ENCODE measurements at regions not wholly inside any gene's neighbourhood (a gene's known extent, or its start where the extent isn't known, plus 50 kb on each side); places are given as distances from the start of the nearest gene placed in this dataset.

GRCh38 chr6:170160628-170161611 lies 130.0 kb downstream of the DLL1 start:
- no peak for DNase-seq (ENCODE audit: low spot score)

- no peak for DNase-seq (ENCODE audit: low spot score)
Measured at GRCh38 chr6:170160031-170160627, 130.7 kb downstream of the DLL1 start.

DNA sequence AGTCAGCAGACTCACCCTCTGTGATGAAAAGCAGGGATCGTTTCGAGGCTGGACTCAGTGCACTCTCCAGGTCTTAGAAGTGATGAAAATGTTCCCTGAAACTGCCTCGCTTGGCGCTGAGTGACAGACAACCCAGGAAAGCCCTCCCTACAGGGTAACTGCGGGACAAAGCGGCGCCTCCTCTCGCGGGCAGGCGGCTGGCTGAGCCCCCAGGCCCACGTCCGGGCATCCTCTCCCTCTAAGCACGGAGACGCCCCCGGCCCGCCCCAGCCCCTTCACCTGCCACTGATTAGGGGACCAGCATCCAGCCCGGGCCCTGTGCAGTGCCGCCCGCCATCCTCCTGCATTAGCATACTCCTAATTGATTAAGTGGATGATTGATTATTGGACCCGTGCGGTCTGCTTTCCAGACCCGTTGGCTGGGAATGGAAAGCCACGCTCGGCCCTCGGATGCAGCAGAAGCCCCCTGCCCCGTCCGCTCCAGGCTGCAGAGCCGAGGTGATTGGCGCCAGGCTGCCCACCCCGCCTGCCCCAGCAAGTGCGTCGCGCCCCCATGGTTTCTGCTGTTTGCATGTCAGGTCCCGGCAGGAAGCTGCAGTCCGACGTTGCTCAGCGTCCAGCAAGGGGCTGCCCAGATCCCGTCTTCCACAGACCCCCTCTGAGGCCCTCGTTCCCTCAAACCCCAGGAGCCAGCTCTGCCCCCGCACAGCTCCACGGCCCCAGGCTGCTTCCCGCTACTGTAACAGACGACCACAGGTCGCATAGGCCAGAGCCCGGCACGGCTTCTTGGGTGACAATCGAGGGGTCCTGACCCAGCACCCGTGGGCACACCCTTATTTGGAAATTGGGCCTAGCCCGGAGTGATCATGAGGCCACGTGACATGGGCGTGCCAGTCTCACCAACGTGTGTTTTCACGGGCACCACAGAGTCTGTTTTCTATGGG lies 131.6 kb downstream of the DLL1 start:
- DNase-seq (ENCODE audit: low spot score), result no peak

DNA sequence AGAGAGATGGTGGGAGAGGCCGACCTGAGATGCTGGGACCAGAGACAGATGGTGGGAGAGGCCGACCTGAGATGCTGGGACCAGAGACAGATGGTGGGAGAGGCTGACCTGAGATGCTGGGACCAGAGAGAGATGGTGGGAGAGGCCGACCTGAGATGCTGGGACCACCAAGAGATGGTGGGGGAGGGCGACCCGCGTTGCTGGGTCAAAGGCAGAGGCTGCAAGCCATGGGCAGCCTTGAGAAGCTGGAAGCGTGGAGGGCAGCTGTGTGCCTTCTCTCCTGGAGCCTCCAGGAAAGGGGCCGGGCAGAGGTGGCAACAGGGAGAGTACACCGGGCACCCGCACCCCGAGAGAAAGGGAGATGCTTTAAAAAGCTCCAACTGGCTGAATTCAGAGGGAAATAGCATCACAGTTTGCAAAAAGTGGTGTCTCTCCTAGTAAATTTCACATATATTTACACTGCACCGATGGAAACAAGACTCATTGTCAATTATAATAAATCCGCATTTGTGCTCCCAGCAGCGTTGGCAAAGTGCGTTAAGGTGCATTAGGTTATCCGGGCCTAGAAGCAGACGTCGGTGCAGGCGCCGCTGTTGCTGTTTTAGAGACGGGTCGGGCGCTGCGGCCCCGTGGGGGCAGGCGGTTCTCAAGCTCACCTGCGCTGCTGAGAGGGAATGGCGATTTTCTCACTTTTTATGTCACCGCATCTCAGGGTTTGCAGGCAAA lies 132.4 kb downstream of the DLL1 start:
- DNase-seq (ENCODE audit: low spot score), result no peak

DNA sequence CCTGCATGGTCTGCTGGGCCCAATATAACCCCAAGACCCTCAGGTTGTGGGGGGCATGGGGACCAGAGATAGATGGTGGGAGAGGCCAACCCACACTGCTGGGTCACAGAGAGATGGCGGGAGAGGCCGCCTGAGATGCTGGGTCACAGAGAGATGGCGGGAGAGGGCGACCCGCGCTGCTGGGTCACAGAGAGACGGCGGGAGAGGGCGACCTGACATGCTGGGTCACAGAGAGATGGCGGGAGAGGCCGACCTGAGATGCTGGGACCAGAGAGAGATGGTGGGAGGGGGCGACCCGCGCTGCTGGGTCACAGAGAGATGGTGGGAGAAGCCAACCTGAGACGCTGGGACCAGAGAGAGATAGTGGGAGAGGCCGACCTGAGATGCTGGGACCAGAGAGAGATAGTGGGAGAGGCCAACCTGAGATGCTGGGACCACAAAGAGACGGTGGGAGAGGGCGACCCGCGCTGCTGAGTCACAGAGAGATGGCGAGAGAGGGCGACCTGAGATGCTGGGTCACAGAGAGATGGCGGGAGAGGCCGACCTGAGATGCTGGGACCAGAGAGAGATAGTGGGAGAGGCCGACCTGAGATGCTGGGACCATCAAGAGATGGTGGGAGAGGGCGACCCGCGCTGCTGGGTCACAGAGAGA lies 133.2 kb downstream of the DLL1 start:
- no peak for DNase-seq (ENCODE audit: low spot score)

- no peak for DNase-seq (ENCODE audit: low spot score)
Measured at GRCh38 chr6:170156448-170157375, 134.2 kb downstream of the DLL1 start.

GRCh38 chr6:170155464-170156196 lies 135.2 kb downstream of the DLL1 start:
- DNase-seq (ENCODE audit: low spot score), result no peak

DNA sequence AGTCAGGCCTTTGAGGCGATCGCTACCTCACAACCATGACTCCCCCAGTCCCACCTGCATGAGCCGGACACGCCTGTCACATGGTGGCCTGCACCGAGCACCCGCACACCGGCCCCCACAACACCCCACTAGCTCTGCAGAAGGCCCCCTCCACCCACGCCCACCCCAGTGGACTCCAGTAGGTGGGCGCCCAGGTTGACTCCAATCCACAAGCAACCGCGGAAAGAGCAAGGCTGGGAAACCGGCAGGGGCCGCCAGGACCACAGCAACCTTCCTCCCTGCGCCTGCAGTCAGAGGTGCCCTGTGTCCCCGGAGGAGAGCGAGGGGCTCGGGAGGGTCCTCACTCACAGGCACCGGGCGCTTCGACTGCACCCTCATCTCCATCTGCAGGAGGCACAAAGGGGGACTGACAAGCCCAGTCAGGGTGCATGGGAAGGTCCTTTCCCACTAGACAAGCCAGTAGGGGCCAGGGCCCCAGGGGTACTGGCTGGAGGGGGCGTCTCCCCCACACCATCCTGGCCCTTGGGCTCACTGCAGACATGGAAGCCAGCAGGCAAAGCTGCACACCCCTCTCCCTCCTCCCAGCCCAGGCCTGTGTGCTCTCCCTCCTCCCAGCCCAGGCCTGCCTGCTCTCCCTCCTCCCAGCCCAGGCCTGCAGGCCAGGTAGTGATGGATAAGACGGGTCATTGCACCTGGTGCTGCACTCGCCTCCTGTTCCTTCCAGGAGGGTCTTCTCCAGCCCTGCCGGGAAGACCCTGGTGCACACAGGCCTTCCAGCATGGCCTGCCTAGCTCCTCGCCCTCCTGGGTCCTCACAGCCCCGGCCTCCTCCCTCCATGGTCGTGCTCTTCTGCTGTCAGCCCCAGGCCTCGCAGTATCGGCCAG lies 137.2 kb downstream of the DLL1 start:
- DNase-seq (ENCODE audit: low spot score), result no peak

- no peak for DNase-seq (ENCODE audit: low spot score)
Measured at GRCh38 chr6:170152989-170153388, 137.9 kb downstream of the DLL1 start.

- peak; percentile 75 for DNase-seq (ENCODE audit: low spot score)
Measured at GRCh38 chr6:170152124-170152926, 138.6 kb downstream of the DLL1 start.

DNA sequence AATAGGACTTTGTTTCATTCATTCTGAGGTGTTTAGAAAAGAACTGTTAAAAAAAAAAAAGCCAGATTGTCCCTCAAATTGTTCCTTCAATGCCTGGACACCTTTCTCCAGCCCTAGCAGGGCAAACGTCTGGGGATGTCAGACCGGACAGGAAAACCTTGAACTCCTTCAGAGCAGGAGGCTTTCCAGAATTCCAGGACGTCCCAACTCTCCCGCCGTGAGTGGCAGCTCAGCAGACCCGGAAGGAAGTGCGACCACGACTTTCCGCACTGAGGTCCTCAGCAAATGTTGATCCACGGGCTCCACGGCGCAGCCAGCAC lies 139.1 kb downstream of the DLL1 start:
- DNase-seq (ENCODE audit: low spot score), result no peak

DNA sequence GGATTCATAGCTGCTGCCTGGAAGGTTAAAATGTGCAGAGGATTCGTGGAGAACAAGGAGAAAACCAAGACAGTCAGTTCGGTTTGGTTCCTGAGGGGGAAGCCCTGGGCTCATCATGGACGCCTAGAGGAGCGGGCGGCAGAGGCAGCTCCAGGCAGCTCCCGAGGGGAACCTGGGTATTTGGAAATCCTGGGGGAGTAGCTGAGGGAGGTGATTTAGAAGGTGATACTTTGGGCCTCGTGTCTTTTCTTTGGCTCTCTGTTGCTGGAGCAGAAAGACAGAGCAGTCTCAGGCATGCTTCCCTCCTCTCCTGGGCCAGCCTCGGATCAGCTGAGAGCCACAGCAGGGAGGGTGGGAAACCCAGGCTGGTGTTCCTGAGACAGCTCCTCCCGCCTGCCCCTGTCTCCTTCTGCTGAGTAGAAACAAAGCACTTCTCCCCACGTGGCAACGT lies 139.5 kb downstream of the DLL1 start:
- DNase-seq (ENCODE audit: low spot score), result no peak

GRCh38 chr6:170150590-170150945 lies 140.3 kb downstream of the DLL1 start:
- no peak for DNase-seq (ENCODE audit: low spot score)

DNA sequence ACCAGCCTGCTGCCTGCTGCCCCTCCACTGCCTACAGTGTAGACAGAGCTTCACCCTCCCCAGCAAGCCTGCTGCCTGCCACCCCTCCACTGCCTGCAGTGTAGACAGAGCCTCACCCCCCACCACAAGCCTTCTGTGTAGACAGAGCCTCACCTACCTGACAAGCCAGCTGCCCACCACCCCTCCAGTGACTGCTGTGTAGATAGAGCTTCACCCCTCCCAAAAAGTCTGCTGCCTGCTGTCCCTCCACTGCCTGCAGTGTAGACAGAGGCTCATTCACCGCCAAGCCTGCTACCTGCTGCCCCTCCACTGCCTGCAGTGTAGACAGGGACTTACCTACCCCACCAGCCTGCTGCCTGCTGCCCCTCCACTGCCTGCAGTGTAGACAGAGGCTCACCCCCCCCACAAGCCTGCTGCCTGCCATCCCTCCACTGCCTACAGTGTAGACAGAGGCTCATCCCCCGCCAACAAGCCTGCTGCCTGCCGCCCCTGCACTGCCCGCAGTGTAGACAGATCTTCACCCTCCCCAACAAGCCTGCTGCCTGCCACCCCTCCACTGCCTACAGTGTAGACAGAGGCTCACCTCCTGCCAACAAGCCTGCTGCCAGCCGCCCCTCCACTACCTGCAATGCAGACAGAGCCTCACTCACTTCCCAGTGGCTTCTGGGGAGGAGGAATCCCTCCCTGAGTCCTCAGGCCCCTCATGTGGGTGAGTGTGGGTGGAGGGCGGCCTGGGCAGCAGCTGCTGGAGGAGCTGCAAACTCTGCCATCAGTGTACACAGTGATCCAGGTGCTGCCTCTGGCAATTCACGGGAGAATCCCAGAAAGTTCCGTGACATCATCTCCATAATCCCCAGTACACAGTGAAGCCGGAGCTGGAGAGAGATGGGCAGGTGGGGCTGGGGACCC lies 140.9 kb downstream of the DLL1 start:
- DNase-seq (ENCODE audit: low spot score), result no peak

GRCh38 chr6:170148709-170149470 lies 142.0 kb downstream of the DLL1 start:
- no peak for DNase-seq (ENCODE audit: low spot score)
